Activated CD4-positive, alpha-beta T cell treated with anti-CD3 and anti-CD28 coated beads, Interleukin-2, amount 10 ng/mL, durations not matched to agents 24 days and 14 days (primary cell): ENCODE measurements at regions not wholly inside any gene's neighbourhood (a gene's known extent, or its start where the extent isn't known, plus 50 kb on each side); places are given as distances from the start of the nearest gene placed in this dataset.
"Not testable (repeated sequence)": the region's sequence is repeated elsewhere in the genome, so short reads cannot be mapped to it uniquely, and the experiment has no call there.

Experiments
- DNase-seq: peaks from one replicate; pipeline ENCODE4 v3.0.0; 2022
- H3K27ac Mint-ChIP-seq: one replicate; pipeline ENCODE4 v1.8.0; 2022; ENCODE audit warnings: mild to moderate bottlenecking, mixed read lengths
- H3K27me3 Mint-ChIP-seq: one replicate; pipeline ENCODE4 v1.8.0; 2022; ENCODE audit warnings: mixed read lengths
- H3K36me3 Mint-ChIP-seq: one replicate; pipeline ENCODE4 v1.8.0; 2022; ENCODE audit warnings: low read depth, mild to moderate bottlenecking, mixed read lengths
- H3K4me1 Mint-ChIP-seq: one replicate; pipeline ENCODE4 v1.8.0; 2021; ENCODE audit warnings: mixed read lengths
- H3K4me3 Mint-ChIP-seq: one replicate; pipeline ENCODE4 v1.8.0; 2022; ENCODE audit warnings: mild to moderate bottlenecking, moderate library complexity, mixed read lengths
- H3K9me3 Mint-ChIP-seq: one replicate; pipeline ENCODE4 v1.8.0; 2021; ENCODE audit warnings: mixed read lengths
- intact Hi-C: fragments of 100-400 bp; cut with micrococcal nuclease; formaldehyde crosslinking; loops from one replicate; pipeline ENCODE4 v1.15.1; 2023

DNA sequence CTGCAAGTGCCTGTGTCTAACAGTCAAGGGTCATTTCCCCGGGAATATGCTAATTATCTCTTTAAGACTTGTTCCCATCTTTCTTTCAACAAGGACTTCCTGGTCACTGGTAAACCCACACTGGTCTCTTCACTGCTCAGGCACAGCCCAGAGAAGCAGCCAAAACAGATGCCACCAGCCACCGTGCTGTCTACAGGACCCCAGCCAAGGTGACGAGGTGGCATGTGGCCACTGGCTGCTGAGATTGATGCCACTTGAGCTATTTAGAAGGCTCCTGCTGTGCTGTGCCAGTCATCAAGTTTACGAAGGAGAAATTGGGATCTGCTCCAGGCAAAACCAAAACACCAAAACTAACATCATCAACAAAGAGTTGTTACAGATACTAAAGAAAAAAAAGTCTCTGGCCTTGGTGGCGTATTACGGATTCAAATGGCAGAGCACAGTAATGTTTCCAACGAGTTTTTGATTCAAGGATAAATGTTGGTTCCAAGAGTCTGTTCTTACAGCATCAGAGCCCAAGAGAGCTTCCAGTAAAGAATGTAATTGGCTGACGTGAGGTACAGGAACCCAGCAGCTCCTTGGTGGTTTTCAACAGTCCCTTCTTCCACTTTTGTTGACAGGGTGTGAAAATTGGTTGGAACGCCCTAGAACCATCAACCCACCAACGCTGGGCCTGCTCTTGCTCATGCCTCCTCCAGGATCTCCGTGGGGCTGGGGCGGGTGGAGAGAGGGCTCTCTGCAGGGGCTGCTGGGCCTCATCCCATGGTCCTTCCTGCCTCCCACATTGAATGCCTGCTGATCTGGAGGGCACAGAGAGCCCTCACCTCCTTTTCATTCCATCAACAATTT is 63.7 kb upstream of the ZCCHC2 start:
- peak; percentile 43 for DNase-seq
- Mint-ChIP-seq H3K4me1 (peaks cover 1% of the 10 kb centered on the region), H3K9me3 (no peaks in the 10 kb centered on the region), H3K27me3 (peaks cover 2% of the 10 kb centered on the region), H3K4me3 (no peak overlapping the region), H3K27ac (no peak overlapping the region), H3K36me3 (no peaks in the 10 kb centered on the region)
- intact Hi-C loops = no loop called here

DNA sequence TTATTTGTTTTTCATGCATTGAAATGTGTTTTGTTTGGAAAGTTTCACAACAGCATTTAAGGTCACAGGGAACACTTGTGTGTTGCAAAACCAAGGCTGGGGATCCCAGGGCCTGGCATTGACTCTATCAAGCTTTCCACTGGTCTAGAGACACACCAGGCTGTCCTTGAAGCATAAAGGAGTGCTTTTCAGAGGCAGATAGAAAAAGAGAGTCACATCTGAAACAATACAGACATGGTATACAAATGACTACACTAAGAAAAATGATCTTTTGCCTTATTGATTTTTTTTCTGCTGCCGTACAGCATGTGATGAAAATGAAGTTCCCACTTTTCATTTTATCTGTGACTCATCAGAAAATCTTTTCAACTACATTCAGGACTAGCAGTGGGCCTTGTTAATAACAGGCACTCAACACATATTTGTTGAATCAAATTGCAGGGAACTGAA is 61.9 kb upstream of the ZCCHC2 start:
- Mint-ChIP-seq H3K36me3 (no peaks in the 10 kb centered on the region), H3K27me3 (peaks cover 4% of the 10 kb centered on the region), H3K4me3 (no peak overlapping the region), H3K27ac (no peak overlapping the region), H3K9me3 (peaks cover 5% of the 10 kb centered on the region), H3K4me1 (no peaks in the 10 kb centered on the region)
- peak; percentile 35 for DNase-seq
- intact Hi-C loops = no loop called here

- peaks cover 5% of the 10 kb centered on the region for H3K9me3 Mint-ChIP-seq
- H3K36me3 Mint-ChIP-seq = no peaks in the 10 kb centered on the region
- intact Hi-C loops = no loop called here
- peak; percentile 5 for DNase-seq
- no peaks in the 10 kb centered on the region for H3K4me1 Mint-ChIP-seq
- no peak overlapping the region for H3K27ac Mint-ChIP-seq
- H3K4me3 Mint-ChIP-seq = no peak overlapping the region
- H3K27me3 Mint-ChIP-seq = peaks cover 4% of the 10 kb centered on the region
These were observed 61.2 kb upstream of the ZCCHC2 start for GRCh38 chr18:62461591-62461990.

GRCh38 chr18:62464266-62464665 is 58.6 kb upstream of the ZCCHC2 start:
- Mint-ChIP-seq H3K4me1 (no peaks in the 10 kb centered on the region), H3K4me3 (no peak overlapping the region), H3K36me3 (peaks cover 2% of the 10 kb centered on the region), H3K9me3 (peaks cover 14% of the 10 kb centered on the region), H3K27ac (no peak overlapping the region), H3K27me3 (peaks cover 10% of the 10 kb centered on the region)
- DNase-seq = peak; percentile 44
- intact Hi-C loops = no loop called here

GRCh38 chr18:62469131-62469530 is 53.7 kb upstream of the ZCCHC2 start:
- DNase-seq = peak; percentile 31
- H3K4me1 Mint-ChIP-seq, intact Hi-C loops, H3K27ac Mint-ChIP-seq, H3K4me3 Mint-ChIP-seq, H3K36me3 Mint-ChIP-seq: not testable (repeated sequence)
- H3K9me3 Mint-ChIP-seq = peaks cover 30% of the 10 kb centered on the region
- peaks cover 42% of the 10 kb centered on the region for H3K27me3 Mint-ChIP-seq
